GM19372 (cell line): ENCODE measurements at regions not wholly inside any gene's neighbourhood (a gene's known extent, or its start where the extent isn't known, plus 50 kb on each side); places are given as distances from the start of the nearest gene placed in this dataset.

Source experiments
- ATAC-seq: cut with Tn5 transposase; IDR thresholded peaks from one replicate; pipeline ENCODE4 v1.9.1; 2021; ENCODE audit warnings: mild to moderate bottlenecking, low read depth, moderate library complexity; ENCODE audit not compliant: unreplicated experiment

GRCh38 chr6:91780270-91780669 lies 1193.4 kb upstream of the MAP3K7 start:
- ATAC-seq: no peak

- ATAC-seq: no peak
Observed at GRCh38 chr6:91761621-91762020, 1174.7 kb upstream of the MAP3K7 start.

- no peak for ATAC-seq
Observed at GRCh38 chr6:91754691-91755090, 1167.8 kb upstream of the MAP3K7 start.

- ATAC-seq: no peak
Observed at GRCh38 chr6:91751526-91751925, 1164.7 kb upstream of the MAP3K7 start.

- ATAC-seq: no peak
Observed at GRCh38 chr6:91744566-91744965, 1157.7 kb upstream of the MAP3K7 start.

GRCh38 chr6:91743756-91744155 lies 1156.9 kb upstream of the MAP3K7 start:
- no peak for ATAC-seq

- no peak for ATAC-seq
Observed at GRCh38 chr6:91731939-91732338, 1145.1 kb upstream of the MAP3K7 start.

- ATAC-seq: no peak
Observed at GRCh38 chr6:91730710-91731109, 1143.8 kb upstream of the MAP3K7 start.

- ATAC-seq: no peak
Observed at GRCh38 chr6:91720324-91720723, 1133.5 kb upstream of the MAP3K7 start.

- ATAC-seq: no peak
Observed at GRCh38 chr6:91719414-91719813, 1132.5 kb upstream of the MAP3K7 start.

- peak; percentile 59 for ATAC-seq
Observed at GRCh38 chr6:91718198-91718597, 1131.3 kb upstream of the MAP3K7 start.

GRCh38 chr6:91717094-91717493 lies 1130.2 kb upstream of the MAP3K7 start:
- no peak for ATAC-seq

GRCh38 chr6:91716361-91716760 lies 1129.5 kb upstream of the MAP3K7 start:
- no peak for ATAC-seq

- no peak for ATAC-seq
Observed at GRCh38 chr6:91715171-91715805, 1128.4 kb upstream of the MAP3K7 start.

GRCh38 chr6:91713911-91714310 lies 1127.0 kb upstream of the MAP3K7 start:
- no peak for ATAC-seq

GRCh38 chr6:91711518-91711917 lies 1124.6 kb upstream of the MAP3K7 start:
- ATAC-seq: no peak

GRCh38 chr6:91710342-91710741 lies 1123.5 kb upstream of the MAP3K7 start:
- no peak for ATAC-seq

- ATAC-seq: no peak
Observed at GRCh38 chr6:91708534-91708933, 1121.7 kb upstream of the MAP3K7 start.

GRCh38 chr6:91705646-91706045 lies 1118.8 kb upstream of the MAP3K7 start:
- ATAC-seq: no peak

GRCh38 chr6:91704531-91704930 lies 1117.7 kb upstream of the MAP3K7 start:
- no peak for ATAC-seq

GRCh38 chr6:91697010-91697695 lies 1110.3 kb upstream of the MAP3K7 start:
- ATAC-seq: no peak

GRCh38 chr6:91695221-91695620 lies 1108.3 kb upstream of the MAP3K7 start:
- ATAC-seq: no peak
